Thymus (tissue), 11 donors: ENCODE measurements at regions not wholly inside any gene's neighbourhood (a gene's known extent, or its start where the extent isn't known, plus 50 kb on each side); places are given as distances from the start of the nearest gene placed in this dataset.
A peak's percentile ranks its signal among the peaks of the same experiment; 100 is the strongest.

ENCODE experiments used
- DNase-seq, 9 donors: peaks; one replicate each; pipeline ENCODE4 v3.0.0-alpha.2; 2013; ENCODE audit warnings: low spot score in 9 of 9, low read depth in 6 of 9, missing footprints in 1 of 9
- H3K27ac ChIP-seq, 2 donors: one replicate each; pipeline ENCODE4 v1.5.1; 2013; ENCODE audit warnings: control low read depth in 1 of 2, low read depth in 1 of 2, low read length in 1 of 2, mild to moderate bottlenecking in 1 of 2, moderate library complexity in 1 of 2
- H3K27me3 ChIP-seq, 2 donors: one replicate each; pipeline ENCODE4 v1.5.1; 2013; ENCODE audit warnings: low read length in 1 of 2; ENCODE audit not compliant: control insufficient read depth in 2 of 2, insufficient read depth in 1 of 2
- H3K36me3 ChIP-seq, 2 donors: one replicate each; pipeline ENCODE4 v1.5.1; 2013; ENCODE audit warnings: low read length in 1 of 2, mild to moderate bottlenecking in 1 of 2, moderate library complexity in 1 of 2; ENCODE audit not compliant: control insufficient read depth in 2 of 2, insufficient read depth in 2 of 2
- H3K4me1 ChIP-seq, 2 donors: one replicate each; pipeline ENCODE4 v1.5.1; 2013; ENCODE audit warnings: low read length in 2 of 2; ENCODE audit not compliant: control insufficient read depth in 2 of 2, insufficient read depth in 2 of 2
- H3K4me3 ChIP-seq, 2 donors: one replicate each; pipeline ENCODE4 v1.5.1; 2013; ENCODE audit warnings: low read length in 2 of 2, control low read depth in 1 of 2, mild to moderate bottlenecking in 1 of 2
- H3K9me3 ChIP-seq, 2 donors: one replicate each; pipeline ENCODE4 v1.5.1; 2013; ENCODE audit warnings: low read length in 1 of 2, mild to moderate bottlenecking in 1 of 2; ENCODE audit not compliant: control insufficient read depth in 2 of 2, insufficient read depth in 1 of 2
- WGBS: extraction: QIAGEN DNeasy Blood & Tissue Kit; methylation state at CpG from one replicate; pipeline ENCODE4 v1.1.7; 2013; 5-methylcytosine and 5-hydroxymethylcytosine counted together
- donor health status: healthy.

DNA sequence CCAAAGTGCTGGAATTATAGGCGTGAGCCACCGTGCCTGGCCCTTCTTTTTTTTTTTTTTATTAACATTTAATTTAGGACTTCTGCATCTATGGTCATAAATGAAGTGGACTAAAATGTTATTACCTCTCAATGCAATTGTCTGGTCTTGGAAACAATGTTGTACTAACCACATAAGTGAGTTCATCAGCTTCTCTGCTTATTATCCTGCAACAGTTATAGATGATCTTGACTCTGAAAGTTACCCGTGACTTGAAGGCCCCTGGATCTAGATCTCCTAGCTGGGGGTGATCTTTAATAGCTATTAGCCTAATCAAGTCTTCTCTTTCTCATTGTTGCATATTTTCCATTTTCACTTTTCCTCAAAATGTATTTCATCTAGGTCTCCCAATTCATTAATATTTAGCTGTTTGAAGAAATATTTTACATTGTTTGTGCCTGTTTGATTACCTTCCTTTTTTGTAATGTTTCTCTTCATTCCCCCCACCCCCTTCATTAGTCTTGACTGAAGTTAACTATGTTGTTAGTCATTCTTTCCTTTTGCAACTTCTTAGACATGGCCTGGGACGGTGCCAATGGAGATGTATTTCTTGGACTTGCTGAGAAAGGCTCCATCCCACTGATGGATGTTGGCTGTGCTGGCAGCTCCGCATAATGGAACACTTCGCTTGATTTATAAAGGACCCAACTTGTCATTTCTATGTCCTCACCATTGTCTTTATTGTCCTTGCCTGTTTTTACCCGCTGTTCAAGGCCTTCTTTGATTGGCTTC is 141.6 kb upstream of the RIOK3 start:
- WGBS: 97% methylated on average over 7 of the region's 7 CpGs
- Histone ChIP-seq H3K27ac (peak overlapping the region in 1 of 2 donors; percentile 33), H3K4me1 (peaks cover 0 to 11% of the 10 kb centered on the region in 2 donors), H3K36me3 (no peaks in the 10 kb centered on the region), H3K4me3 (no peak overlapping the region), H3K27me3 (no peaks in the 10 kb centered on the region), H3K9me3 (no peaks in the 10 kb centered on the region)
- no peak for DNase-seq

- Histone ChIP-seq H3K4me1 (peaks cover 0 to 4% of the 10 kb centered on the region in 2 donors), H3K36me3 (no peaks in the 10 kb centered on the region), H3K27me3 (no peaks in the 10 kb centered on the region), H3K4me3 (no peak overlapping the region), H3K9me3 (no peaks in the 10 kb centered on the region), H3K27ac (no peak overlapping the region)
- WGBS: 100% methylated on average over 1 of the region's 1 CpG
- DNase-seq: no peak
These were observed 139.7 kb upstream of the RIOK3 start for GRCh38 chr18:23313379-23313778.

DNA sequence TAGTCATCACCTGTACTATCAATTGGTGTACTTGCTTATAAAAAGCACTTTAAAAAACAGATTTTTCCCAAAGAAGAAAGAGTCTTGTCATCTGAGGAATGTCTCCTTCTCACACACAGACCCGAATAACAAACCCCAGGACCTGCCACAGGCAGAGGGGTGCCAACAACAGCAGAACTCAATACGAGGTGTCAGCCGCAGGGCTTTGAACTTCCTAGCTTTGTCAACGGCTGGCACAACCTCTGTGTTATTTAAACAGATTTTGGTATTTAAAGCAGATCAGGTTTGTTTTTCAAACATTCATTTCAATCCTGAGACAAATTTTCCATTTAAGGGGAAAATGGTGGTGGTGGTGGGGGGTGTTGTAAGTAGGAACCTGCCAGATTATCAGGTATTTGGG is 138.4 kb upstream of the RIOK3 start:
- Histone ChIP-seq H3K9me3 (no peaks in the 10 kb centered on the region), H3K4me3 (no peak overlapping the region), H3K36me3 (no peaks in the 10 kb centered on the region), H3K27me3 (no peaks in the 10 kb centered on the region), H3K27ac (no peak overlapping the region), H3K4me1 (peaks cover 0 to 4% of the 10 kb centered on the region in 2 donors)
- WGBS: 94% methylated on average over 4 of the region's 4 CpGs
- no peak for DNase-seq

DNA sequence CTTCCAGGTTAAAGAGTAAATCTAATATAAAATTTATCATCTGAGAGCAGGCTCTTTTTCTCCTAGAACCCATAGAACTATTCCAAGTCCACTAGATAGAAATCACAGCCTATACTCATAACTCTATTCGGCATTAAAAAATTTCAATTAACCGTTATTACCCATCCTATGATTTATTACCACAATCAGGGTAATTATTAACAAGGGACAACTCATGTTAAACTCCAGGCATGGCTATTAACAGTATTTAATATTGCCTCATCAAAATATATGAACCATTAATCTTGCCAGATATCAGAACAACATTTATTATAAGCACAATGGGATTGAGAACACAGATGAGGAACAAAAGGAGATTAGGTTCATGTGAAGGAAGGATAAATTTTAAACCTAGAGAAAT is 136.8 kb upstream of the RIOK3 start:
- H3K4me3 ChIP-seq: no peak overlapping the region
- WGBS: 97% methylated on average over 2 of the region's 2 CpGs

DNA sequence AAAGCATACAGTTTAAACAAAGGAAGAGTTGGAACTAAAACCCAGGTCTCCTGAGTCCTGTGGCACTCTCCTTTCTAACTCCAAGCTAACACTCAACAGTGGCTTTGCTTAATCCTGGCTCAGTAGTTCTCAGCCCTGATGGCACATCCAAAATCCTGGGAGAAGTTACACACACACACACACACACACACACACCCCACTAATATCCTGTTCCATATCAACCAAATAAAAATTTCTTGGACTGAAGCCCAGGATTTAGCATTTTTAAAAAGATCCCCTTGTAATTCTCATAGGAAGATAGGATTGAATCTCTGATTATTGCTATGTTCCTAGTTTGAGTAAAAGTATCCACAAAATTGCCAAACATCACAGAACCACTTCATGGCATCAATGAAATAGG is 136.1 kb upstream of the RIOK3 start:
- H3K9me3 ChIP-seq: no peaks in the 10 kb centered on the region
- peaks cover 0 to 5% of the 10 kb centered on the region in 2 donors for H3K4me1 ChIP-seq
- H3K4me3 ChIP-seq: no peak overlapping the region
- DNase-seq: no peak
- no peaks in the 10 kb centered on the region for H3K27me3 ChIP-seq
- no peaks in the 10 kb centered on the region for H3K36me3 ChIP-seq
- no peak overlapping the region for H3K27ac ChIP-seq

More for the DNA sequence above, 136.8 kb upstream of the RIOK3 start:
- Histone ChIP-seq H3K27ac (no peak overlapping the region), H3K27me3 (no peaks in the 10 kb centered on the region), H3K36me3 (no peaks in the 10 kb centered on the region), H3K9me3 (no peaks in the 10 kb centered on the region), H3K4me1 (peaks cover 0 to 7% of the 10 kb centered on the region in 2 donors)
- DNase-seq: no peak

DNA sequence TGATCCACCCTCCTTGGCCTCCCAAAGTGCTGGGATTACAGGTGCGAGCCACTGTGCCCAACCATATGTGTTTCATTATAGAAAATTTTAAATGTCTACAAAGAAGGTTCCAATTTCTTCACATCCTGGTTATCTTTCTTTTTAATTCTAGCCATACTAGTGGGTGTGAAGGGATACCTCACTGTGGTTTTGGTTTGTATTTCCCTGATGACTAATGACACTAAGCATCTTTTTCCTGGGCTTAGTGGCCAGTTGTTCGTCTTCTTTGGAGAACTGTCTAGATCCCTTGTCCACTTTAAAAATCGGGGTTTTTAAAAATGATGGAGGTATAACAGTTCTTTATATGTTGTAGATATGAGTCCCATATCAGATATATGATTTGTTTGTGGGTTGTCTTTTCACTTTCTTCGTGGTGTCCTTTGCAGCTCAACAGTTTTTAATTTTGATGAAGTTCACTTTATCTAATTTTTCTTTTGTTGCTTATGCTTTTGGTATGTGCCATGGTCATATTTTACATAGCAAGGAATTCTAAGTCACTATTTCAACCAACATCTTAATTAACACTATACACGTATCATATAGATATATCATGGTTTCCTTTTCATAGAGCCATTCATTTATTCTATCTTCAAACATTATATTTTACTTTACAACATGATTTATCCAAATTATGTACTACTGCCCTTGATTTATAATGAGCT is 135.0 kb upstream of the RIOK3 start:
- 97% methylated on average over 5 of the region's 5 CpGs for WGBS

GRCh38 chr18:23320709-23321236 is 132.3 kb upstream of the RIOK3 start:
- WGBS: 90% methylated on average over 1 of the region's 1 CpG
- DNase-seq: no peak
- no peaks in the 10 kb centered on the region for H3K36me3 ChIP-seq

More for the DNA sequence above, 135.0 kb upstream of the RIOK3 start:
- H3K36me3 ChIP-seq: no peaks in the 10 kb centered on the region
- no peak overlapping the region for H3K27ac ChIP-seq
- no peaks in the 10 kb centered on the region for H3K27me3 ChIP-seq
- peaks cover 0 to 2% of the 10 kb centered on the region in 2 donors for H3K4me1 ChIP-seq
- no peak overlapping the region for H3K4me3 ChIP-seq
- no peak for DNase-seq
- no peaks in the 10 kb centered on the region for H3K9me3 ChIP-seq

DNA sequence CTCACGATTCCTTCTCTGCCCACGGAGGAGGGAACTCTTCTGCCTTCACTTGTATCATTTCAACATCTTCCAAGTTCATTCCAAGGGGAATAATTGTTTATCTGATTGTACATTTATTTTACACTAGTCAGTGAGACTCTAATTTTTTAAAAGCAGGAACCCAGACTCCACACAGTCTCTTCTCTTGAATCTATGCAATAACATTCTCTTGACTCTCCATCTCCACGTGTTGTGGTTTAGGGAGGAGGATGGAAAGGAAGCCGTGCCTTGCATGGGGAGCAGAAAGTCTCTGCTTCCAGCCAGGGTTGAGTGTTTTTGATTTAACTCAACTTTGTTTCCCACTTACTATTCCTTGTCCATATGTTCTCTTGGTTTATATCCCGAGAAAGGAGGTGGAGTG is 131.1 kb upstream of the RIOK3 start:
- no peaks in the 10 kb centered on the region for H3K9me3 ChIP-seq
- no peak overlapping the region for H3K4me3 ChIP-seq
- no peak for DNase-seq
- no peak overlapping the region for H3K27ac ChIP-seq
- no peaks in the 10 kb centered on the region for H3K27me3 ChIP-seq
- H3K36me3 ChIP-seq: no peaks in the 10 kb centered on the region
- WGBS: 97% methylated on average over 5 of the region's 5 CpGs
- peaks cover 0 to 2% of the 10 kb centered on the region in 2 donors for H3K4me1 ChIP-seq

More at GRCh38 chr18:23320709-23321236, 132.3 kb upstream of the RIOK3 start:
- Histone ChIP-seq H3K4me1 (peaks cover 0 to 2% of the 10 kb centered on the region in 2 donors), H3K27ac (no peak overlapping the region), H3K9me3 (no peaks in the 10 kb centered on the region), H3K27me3 (no peaks in the 10 kb centered on the region), H3K4me3 (no peak overlapping the region)
